B cell (primary cell): ENCODE measurements at regions not wholly inside any gene's neighbourhood (a gene's known extent, or its start where the extent isn't known, plus 50 kb on each side); places are given as distances from the start of the nearest gene placed in this dataset.

Experiments used
- ATAC-seq: fragments of 200-7000 bp; cut with Tn5 transposase; one replicate; pipeline ENCODE4 v1.10.0; 2021; ENCODE audit warnings: low read depth, mild to moderate bottlenecking, moderate number of reproducible peaks, moderate library complexity
- CTCF ChIA-PET: fragments of 350-600 bp; sonication (Branson Sonifier 250); formaldehyde crosslinking; loops from one replicate; lab custom pipeline; 2021; ENCODE audit warnings: antibody characterized with exemption, inconsistent platforms; lab: Charles Lee
- POLR2A ChIA-PET: fragments of 350-600 bp; sonication (Branson Sonifier 250); formaldehyde crosslinking; loops from one replicate; lab custom pipeline; 2021; ENCODE audit warnings: antibody characterized with exemption; lab: Charles Lee
- DNase-seq: peaks from one replicate; pipeline ENCODE4 v3.0.0; 2013
- H2AFZ ChIP-seq: 2 replicates; pipeline ENCODE4 v1.6.1; 2012; ENCODE audit warnings: mild to moderate bottlenecking, low read depth, low read length; ENCODE audit not compliant: insufficient read depth, poor library complexity, severe bottlenecking
- H3K27ac ChIP-seq, 2 donors: 1 replicate in 1 of 2; 2 replicates in 1 of 2; pipeline ENCODE4 v1.5.1; 2012 to 2013; ENCODE audit warnings: low read length in 2 of 2, mild to moderate bottlenecking in 2 of 2, moderate library complexity in 1 of 2
- H3K27me3 ChIP-seq, 4 experiments: fragments of 200-600 bp in 1 of 4; sonication (generic) in 1 of 4; replicated peaks in 1 of 4; 1 replicate in 2 of 4; 2 replicates in 2 of 4; pipeline versions ENCODE4 v1.6.1 to v1.7.0; 2013 to 2016; ENCODE audit warnings: low read length in 3 of 4, mild to moderate bottlenecking in 2 of 4, mixed read lengths in 1 of 4, moderate library complexity in 1 of 4; ENCODE audit not compliant: insufficient read depth in 4 of 4, control insufficient read depth in 3 of 4; ENCODE audit errors: control extremely low read depth in 1 of 4
- H3K36me3 ChIP-seq, 2 experiments: replicated peaks in 1 of 2; 1 replicate in 1 of 2; 2 replicates in 1 of 2; pipeline versions ENCODE4 v1.6.1 to v1.7.1; 2013; ENCODE audit warnings: low read length in 1 of 2; ENCODE audit not compliant: insufficient read depth in 2 of 2, control insufficient read depth in 1 of 2; ENCODE audit errors: control extremely low read depth in 1 of 2, extremely low read depth in 1 of 2
- H3K4me1 ChIP-seq, 2 donors: fragments of 200-600 bp in 1 of 2; sonication (generic) in 1 of 2; 1 replicate in 1 of 2; 2 replicates in 1 of 2; pipeline versions ENCODE4 v1.5.1 to v1.6.1; 2013 to 2017; ENCODE audit warnings: low read length in 2 of 2; ENCODE audit not compliant: control insufficient read depth in 2 of 2, insufficient read depth in 2 of 2
- H3K4me2 ChIP-seq: replicated peaks from 2 replicates; pipeline ENCODE3; 2012; ENCODE audit warnings: mild to moderate bottlenecking, low read depth, low read length; ENCODE audit not compliant: poor library complexity, severe bottlenecking
- H3K4me3 ChIP-seq, 5 experiments: fragments of 200-600 bp in 1 of 5; sonication (generic) in 1 of 5; 1 replicate in 3 of 5; 2 replicates in 2 of 5; pipeline versions ENCODE4 v1.5.1 to v1.7.0; 2011 to 2016; ENCODE audit warnings: low read length in 4 of 5, mild to moderate bottlenecking in 4 of 5, low read depth in 2 of 5, control low read depth in 1 of 5, moderate library complexity in 1 of 5; ENCODE audit not compliant: insufficient read depth in 1 of 5; ENCODE audit errors: control extremely low read depth in 1 of 5, extremely low read depth in 1 of 5
- H3K79me2 ChIP-seq: fragments of 200-600 bp; sonication (generic); one replicate; pipeline ENCODE4 v1.6.0; 2016; ENCODE audit warnings: low read length; ENCODE audit not compliant: control insufficient read depth, insufficient read depth
- H3K9ac ChIP-seq: fragments of 200-600 bp; sonication (generic); 2 replicates; pipeline ENCODE4 v1.6.1; 2017; ENCODE audit warnings: mild to moderate bottlenecking, low read length, moderate library complexity
- H3K9me3 ChIP-seq, 3 donors: one replicate each; pipeline versions ENCODE4 v1.6.1 to v1.7.1; 2013; ENCODE audit warnings: low read length in 2 of 3; ENCODE audit not compliant: control insufficient read depth in 2 of 3, insufficient read depth in 1 of 3; ENCODE audit errors: control extremely low read depth in 1 of 3
- H4K20me1 ChIP-seq: 2 replicates; pipeline ENCODE4 v1.6.0; 2012; ENCODE audit warnings: mild to moderate bottlenecking, low read length; ENCODE audit not compliant: insufficient read depth, control insufficient read depth, poor library complexity, severe bottlenecking
- H3K27ac Mint-ChIP-seq: one replicate; pipeline ENCODE4 v1.8.0; 2021; ENCODE audit warnings: mixed read lengths
- H3K27me3 Mint-ChIP-seq: one replicate; pipeline ENCODE4 v1.8.0; 2021; ENCODE audit warnings: mixed read lengths
- H3K4me1 Mint-ChIP-seq: one replicate; pipeline ENCODE4 v1.8.0; 2021; ENCODE audit warnings: mixed read lengths
- H3K4me3 Mint-ChIP-seq: one replicate; pipeline ENCODE4 v1.8.0; 2021; ENCODE audit warnings: mixed read lengths
- H3K9me3 Mint-ChIP-seq: one replicate; pipeline ENCODE4 v1.8.0; 2022; ENCODE audit warnings: mixed read lengths; ENCODE audit not compliant: insufficient read depth
- EZH2 ChIP-seq: IDR thresholded peaks from 2 replicates; pipeline ENCODE4 v1.6.1; 2012; ENCODE audit warnings: borderline replicate concordance, low read depth, mild to moderate bottlenecking, moderate library complexity, low read length; ENCODE audit not compliant: insufficient read depth, poor library complexity, severe bottlenecking
- WGBS: methylation state at CpG from one replicate; pipeline ENCODE4 v1.1.5; 2013; ENCODE audit warnings: missing lambda C conversion rate; ENCODE audit not compliant: insufficient coverage; 5-methylcytosine and 5-hydroxymethylcytosine counted together
- intact Hi-C: fragments of 100-400 bp; cut with micrococcal nuclease; formaldehyde crosslinking; loops from one replicate; pipeline ENCODE4 v1.10.0; 2022
- TF ChIP-seq, protein P1 (sequence below): fragments of 200-600 bp; IDR thresholded peaks from one replicate; pipeline ENCODE4 v1.8.0; 2022; ENCODE audit warnings: antibody characterized with exemption, mild to moderate bottlenecking

DNA sequence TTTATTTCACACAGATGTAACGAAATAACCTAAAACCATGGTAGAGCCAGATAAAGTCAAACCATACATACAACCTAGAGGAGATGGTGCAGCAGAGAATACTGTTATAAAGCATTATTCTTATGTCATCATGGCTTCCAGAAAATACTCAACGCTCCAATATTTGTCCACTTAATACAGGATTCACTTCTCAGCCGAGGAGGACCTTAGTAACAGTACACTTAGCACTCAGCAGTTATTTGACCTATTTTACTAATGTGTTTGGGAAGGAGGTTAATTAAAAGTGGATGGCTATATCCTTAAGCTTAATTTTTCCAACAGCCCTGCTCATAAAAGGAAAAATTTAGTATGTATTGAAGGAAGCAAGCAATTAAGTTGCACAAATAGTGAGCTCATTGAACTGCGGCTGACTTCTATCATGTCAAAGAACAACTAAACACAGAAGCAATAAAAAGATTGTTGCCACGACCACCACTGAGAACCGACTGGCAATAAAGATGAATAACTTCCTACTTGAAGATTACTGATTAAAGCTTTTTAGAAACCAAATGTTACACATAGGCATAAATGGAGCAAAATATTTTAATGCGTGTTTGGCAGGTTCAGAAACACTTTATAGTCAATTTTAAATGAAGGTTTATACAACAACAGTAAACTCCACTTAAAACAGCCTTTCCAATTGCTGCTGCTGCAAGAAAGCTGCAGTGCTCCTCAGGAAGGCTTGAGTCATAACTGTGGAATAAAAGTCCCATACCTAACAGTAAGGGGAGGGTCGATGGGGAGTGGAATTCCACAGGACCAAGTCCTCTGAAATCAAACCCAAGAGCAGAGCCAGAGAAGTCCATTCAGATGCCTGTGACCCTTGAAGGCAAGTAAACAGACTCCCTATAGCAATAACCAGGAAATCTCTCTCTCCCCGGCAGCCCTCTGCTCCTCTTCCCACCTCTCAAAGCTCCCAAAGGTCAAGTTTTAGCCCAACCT lies 218.9 kb upstream of the CDKN3 start:
- WGBS, result 92% methylated on average over 1 of the region's 9 CpGs

More for the DNA sequence above, 218.9 kb upstream of the CDKN3 start:
- no peak for ATAC-seq
- H3K27ac Mint-ChIP-seq, result no peak overlapping the region
- H3K4me1 Mint-ChIP-seq, result no peaks in the 10 kb centered on the region
- CTCF ChIA-PET, result interaction anchor here (0.8 to 10.1 kb wide), 5 partner anchors 9 to 747 kb away, joined by 3 to 98 read pairs (median 4); no protein-coding TSS in a partner anchor
- no peaks in the 10 kb centered on the region for H3K9me3 Mint-ChIP-seq
- POLR2A ChIA-PET, result no interaction called here
- Histone ChIP-seq H2AFZ (no peak overlapping the region), H3K4me2 (no peak overlapping the region), H3K27ac (no peak overlapping the region), H3K4me1 (no peaks in the 10 kb centered on the region), H3K79me2 (no peaks in the 10 kb centered on the region), H3K9ac (no peak overlapping the region), H3K27me3 (peaks cover 0 to 5% (median 2%) of the 10 kb centered on the region in 4 experiments), H3K36me3 (no peaks in the 10 kb centered on the region), H4K20me1 (no peaks in the 10 kb centered on the region), H3K9me3 (no peaks in the 10 kb centered on the region), H3K4me3 (no peak overlapping the region)
- intact Hi-C loops, result loop anchor here (5.0 kb wide), 1 partner anchor 881 kb away; no protein-coding TSS in a partner anchor
- no peak overlapping the region for H3K4me3 Mint-ChIP-seq
- peaks cover 22% of the 10 kb centered on the region for H3K27me3 Mint-ChIP-seq
- TF ChIP-seq, protein P1, sequence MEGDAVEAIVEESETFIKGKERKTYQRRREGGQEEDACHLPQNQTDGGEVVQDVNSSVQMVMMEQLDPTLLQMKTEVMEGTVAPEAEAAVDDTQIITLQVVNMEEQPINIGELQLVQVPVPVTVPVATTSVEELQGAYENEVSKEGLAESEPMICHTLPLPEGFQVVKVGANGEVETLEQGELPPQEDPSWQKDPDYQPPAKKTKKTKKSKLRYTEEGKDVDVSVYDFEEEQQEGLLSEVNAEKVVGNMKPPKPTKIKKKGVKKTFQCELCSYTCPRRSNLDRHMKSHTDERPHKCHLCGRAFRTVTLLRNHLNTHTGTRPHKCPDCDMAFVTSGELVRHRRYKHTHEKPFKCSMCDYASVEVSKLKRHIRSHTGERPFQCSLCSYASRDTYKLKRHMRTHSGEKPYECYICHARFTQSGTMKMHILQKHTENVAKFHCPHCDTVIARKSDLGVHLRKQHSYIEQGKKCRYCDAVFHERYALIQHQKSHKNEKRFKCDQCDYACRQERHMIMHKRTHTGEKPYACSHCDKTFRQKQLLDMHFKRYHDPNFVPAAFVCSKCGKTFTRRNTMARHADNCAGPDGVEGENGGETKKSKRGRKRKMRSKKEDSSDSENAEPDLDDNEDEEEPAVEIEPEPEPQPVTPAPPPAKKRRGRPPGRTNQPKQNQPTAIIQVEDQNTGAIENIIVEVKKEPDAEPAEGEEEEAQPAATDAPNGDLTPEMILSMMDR, result no peak
- no peak for TF ChIP-seq EZH2
- no peak for DNase-seq
